ENCODE measurements at regions not wholly inside any gene's neighbourhood (a gene's known extent, or its start where the extent isn't known, plus 50 kb on each side); places are given as distances from the start of the nearest gene placed in this dataset.
"Not testable (repeated sequence)": the region's sequence is repeated elsewhere in the genome, so short reads cannot be mapped to it uniquely, and the experiment has no call there.

DNA sequence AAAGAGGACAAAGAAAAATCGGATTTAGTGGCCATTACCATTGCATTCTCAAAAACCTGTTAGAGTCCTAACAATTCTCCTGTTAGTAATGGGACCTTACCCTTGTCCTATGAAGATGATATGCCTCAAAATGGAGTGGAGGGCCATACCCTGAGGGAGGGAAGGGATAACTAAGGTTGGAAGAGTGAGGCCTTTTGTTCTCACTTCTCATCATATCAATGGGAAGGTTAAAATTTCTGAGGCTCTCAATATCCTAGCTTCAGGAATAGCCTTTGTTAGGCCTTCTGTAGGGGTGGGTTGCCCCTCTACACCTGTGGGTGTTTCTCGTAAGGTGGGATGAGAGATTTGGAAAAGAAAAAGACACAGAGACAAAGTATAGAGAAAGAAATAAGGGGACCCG lies 109.4 kb upstream of the SGIP1 start:
- H3K4me1 ChIP-seq (replicated peaks in 1 of 2); ATAC-seq (replicated peaks in 6 of 8); H3K4me3 ChIP-seq; H3K27ac ChIP-seq; in situ Hi-C loops (cut with MboI; ENCODE audit: low pct_unique_long_range_greater_than_20kb in 2 of 9, low sequenced_read_pairs in 9 of 9, unreplicated experiment in 9 of 9): not testable (repeated sequence)
- WGBS, 10 experiments = 14 to 100% (median 64%) methylated on average over 1 to 2 of the region's 3 CpGs; no CpG with 5 or more reads in 3 of the 10 experiments

GRCh38 chr1:66426239-66426853 lies 107.6 kb upstream of the SGIP1 start:
- Histone ChIP-seq H3K4me3 (no peak overlapping the region), H3K4me1 (replicated peaks in 1 of 2) (no peaks in the 10 kb centered on the region), H3K27ac (no peak overlapping the region)
- WGBS, 10 experiments = 50 to 90% (median 75%) methylated on average over 2 to 4 of the region's 4 CpGs; no CpG with 5 or more reads in 3 of the 10 experiments
- in situ Hi-C loops (cut with MboI; ENCODE audit: low pct_unique_long_range_greater_than_20kb in 2 of 9, low sequenced_read_pairs in 9 of 9, unreplicated experiment in 9 of 9) = loop anchor here in 5 of 9 experiments (25.0 kb wide), 3 partner anchors 164 to 489 kb away; no protein-coding TSS in a partner anchor
- no peak for ATAC-seq (replicated peaks in 6 of 8)

- not testable (repeated sequence) for H3K27ac ChIP-seq; ATAC-seq (replicated peaks in 6 of 8); H3K4me3 ChIP-seq; H3K4me1 ChIP-seq (replicated peaks in 1 of 2)
- in situ Hi-C loops (cut with MboI; ENCODE audit: low pct_unique_long_range_greater_than_20kb in 2 of 9, low sequenced_read_pairs in 9 of 9, unreplicated experiment in 9 of 9) = loop anchor here in 5 of 9 experiments (10.0 to 25.0 kb wide), 4 partner anchors 169 to 494 kb away; no protein-coding TSS in a partner anchor
Measured at GRCh38 chr1:66430815-66431214, 103.1 kb upstream of the SGIP1 start.

- 63 to 100% (median 80%) methylated on average over 1 to 2 of the region's 2 CpGs; no CpG with 5 or more reads in 4 of the 10 experiments for WGBS, 10 experiments
- Histone ChIP-seq H3K27ac (no peak overlapping the region), H3K4me3 (no peak overlapping the region), H3K4me1 (replicated peaks in 1 of 2) (no peaks in the 10 kb centered on the region)
- ATAC-seq (replicated peaks in 6 of 8) = no peak
- in situ Hi-C loops (cut with MboI; ENCODE audit: low pct_unique_long_range_greater_than_20kb in 2 of 9, low sequenced_read_pairs in 9 of 9, unreplicated experiment in 9 of 9) = loop anchor here in 5 of 9 experiments (10.0 to 25.0 kb wide), 4 partner anchors 170 to 495 kb away; no protein-coding TSS in a partner anchor
Measured at GRCh38 chr1:66431999-66432398, 102.0 kb upstream of the SGIP1 start.

- in situ Hi-C loops (cut with MboI; ENCODE audit: low pct_unique_long_range_greater_than_20kb in 2 of 9, low sequenced_read_pairs in 9 of 9, unreplicated experiment in 9 of 9) = loop anchor here in 5 of 9 experiments (10.0 to 25.0 kb wide), 4 partner anchors 171 to 496 kb away; no protein-coding TSS in a partner anchor
- no peak overlapping the region for H3K27ac ChIP-seq
- ATAC-seq (replicated peaks in 6 of 8) = no peak
- H3K4me3 ChIP-seq = no peak overlapping the region
- H3K4me1 ChIP-seq (replicated peaks in 1 of 2) = no peaks in the 10 kb centered on the region
Measured at GRCh38 chr1:66433611-66434010, 100.3 kb upstream of the SGIP1 start.

- Histone ChIP-seq H3K4me3 (no peak overlapping the region), H3K4me1 (replicated peaks in 1 of 2) (no peaks in the 10 kb centered on the region), H3K27ac (no peak overlapping the region)
- WGBS, 10 experiments = 0 to 93% (median 67%) methylated on average over 1 to 2 of the region's 2 CpGs; no CpG with 5 or more reads in 2 of the 10 experiments
- ATAC-seq (replicated peaks in 6 of 8) = no peak
- in situ Hi-C loops (cut with MboI; ENCODE audit: low pct_unique_long_range_greater_than_20kb in 2 of 9, low sequenced_read_pairs in 9 of 9, unreplicated experiment in 9 of 9) = loop anchor here in 5 of 9 experiments (10.0 to 25.0 kb wide), 4 partner anchors 172 to 497 kb away; no protein-coding TSS in a partner anchor
Measured at GRCh38 chr1:66434096-66434495, 99.9 kb upstream of the SGIP1 start.

DNA sequence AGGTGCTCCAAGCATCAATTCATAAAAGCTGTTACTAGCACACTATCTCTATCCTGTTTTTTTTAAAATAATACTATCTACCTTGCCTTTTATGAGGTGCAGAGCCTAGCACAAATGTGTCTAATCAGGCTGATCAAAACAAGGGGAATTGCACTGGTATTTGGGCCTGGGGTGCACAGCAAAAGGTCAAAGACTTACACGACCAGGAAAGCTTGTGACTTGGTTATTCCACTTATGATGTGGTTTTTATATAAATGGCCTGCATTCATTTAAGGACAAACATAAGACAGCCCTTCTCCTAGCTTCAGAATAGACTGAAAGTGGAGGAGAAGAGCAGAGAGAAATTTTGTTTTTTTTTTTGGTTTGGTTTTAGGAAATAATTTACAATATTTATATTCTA lies 98.4 kb upstream of the SGIP1 start:
- Histone ChIP-seq H3K27ac (no peak overlapping the region), H3K4me3 (no peak overlapping the region), H3K4me1 (replicated peaks in 1 of 2) (no peaks in the 10 kb centered on the region)
- in situ Hi-C loops (cut with MboI; ENCODE audit: low pct_unique_long_range_greater_than_20kb in 2 of 9, low sequenced_read_pairs in 9 of 9, unreplicated experiment in 9 of 9) = loop anchor here in 5 of 9 experiments (10.0 to 25.0 kb wide), 4 partner anchors 173 to 498 kb away; no protein-coding TSS in a partner anchor
- WGBS, 10 experiments = 0 to 83% (median 41%) methylated on average over 1 of the region's 1 CpG; no CpG with 5 or more reads in 4 of the 10 experiments
- ATAC-seq (replicated peaks in 6 of 8) = no peak

DNA sequence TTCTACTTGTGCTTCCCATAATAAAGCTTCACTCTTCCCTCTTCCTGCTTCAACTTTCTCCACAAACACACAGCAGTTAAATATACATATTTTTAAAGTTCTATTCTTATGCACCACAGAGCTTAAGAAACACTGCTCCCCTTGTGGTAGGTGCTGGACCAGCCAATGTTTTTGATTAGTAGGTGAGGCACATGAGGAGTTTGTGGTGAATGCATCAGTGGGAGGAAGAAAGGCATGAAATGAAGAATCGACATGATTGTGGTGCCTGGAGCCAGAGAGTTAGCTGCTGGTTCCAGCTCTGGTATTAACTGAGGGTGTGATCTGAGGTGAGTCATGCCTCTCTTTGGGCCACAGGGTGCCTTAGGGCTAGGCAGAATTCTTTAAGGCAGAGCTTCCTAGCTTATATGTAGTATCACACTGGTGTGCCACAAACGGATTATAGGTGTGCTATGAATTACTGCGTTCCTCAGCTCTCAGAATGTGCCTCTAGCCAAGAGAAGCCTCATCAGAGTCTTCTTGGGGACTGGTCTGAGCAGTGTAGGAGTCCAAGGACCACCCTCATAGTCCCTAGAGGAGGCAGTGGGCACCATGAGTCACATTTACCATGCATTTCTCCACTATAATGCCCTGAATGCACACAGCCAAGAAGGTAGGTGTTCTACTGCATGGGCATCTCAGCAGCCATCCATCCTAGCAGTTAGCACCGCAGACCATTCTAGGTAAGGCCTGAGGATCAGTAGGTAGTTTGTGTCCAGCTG lies 97.4 kb upstream of the SGIP1 start:
- 33 to 94% (median 82%) methylated on average over 1 to 4 of the region's 4 CpGs; no CpG with 5 or more reads in 4 of the 10 experiments for WGBS, 10 experiments
- no peak overlapping the region for H3K4me3 ChIP-seq
- peak in 3 of 8 experiments; percentile 78 to 97 (median 95) for ATAC-seq (replicated peaks in 6 of 8)
- in situ Hi-C loops (cut with MboI; ENCODE audit: low pct_unique_long_range_greater_than_20kb in 2 of 9, low sequenced_read_pairs in 9 of 9, unreplicated experiment in 9 of 9) = loop anchor here in 5 of 9 experiments (10.0 to 25.0 kb wide), 4 partner anchors 174 to 499 kb away; no protein-coding TSS in a partner anchor
- no peaks in the 10 kb centered on the region for H3K4me1 ChIP-seq (replicated peaks in 1 of 2)
- H3K27ac ChIP-seq = no peak overlapping the region

- WGBS, 10 experiments = 0 to 100% (median 77%) methylated on average over 1 to 2 of the region's 2 CpGs; no CpG with 5 or more reads in 1 of the 10 experiments
- Histone ChIP-seq H3K27ac (no peak overlapping the region), H3K4me1 (replicated peaks in 1 of 2) (no peaks in the 10 kb centered on the region), H3K4me3 (no peak overlapping the region)
- peak in 3 of 8 experiments; percentile 10 to 27 (median 24) for ATAC-seq (replicated peaks in 6 of 8)
- in situ Hi-C loops (cut with MboI; ENCODE audit: low pct_unique_long_range_greater_than_20kb in 2 of 9, low sequenced_read_pairs in 9 of 9, unreplicated experiment in 9 of 9) = loop anchor here in 5 of 9 experiments (10.0 to 25.0 kb wide), 4 partner anchors 175 to 500 kb away; no protein-coding TSS in a partner anchor
Measured at GRCh38 chr1:66437136-66437401, 96.9 kb upstream of the SGIP1 start.

DNA sequence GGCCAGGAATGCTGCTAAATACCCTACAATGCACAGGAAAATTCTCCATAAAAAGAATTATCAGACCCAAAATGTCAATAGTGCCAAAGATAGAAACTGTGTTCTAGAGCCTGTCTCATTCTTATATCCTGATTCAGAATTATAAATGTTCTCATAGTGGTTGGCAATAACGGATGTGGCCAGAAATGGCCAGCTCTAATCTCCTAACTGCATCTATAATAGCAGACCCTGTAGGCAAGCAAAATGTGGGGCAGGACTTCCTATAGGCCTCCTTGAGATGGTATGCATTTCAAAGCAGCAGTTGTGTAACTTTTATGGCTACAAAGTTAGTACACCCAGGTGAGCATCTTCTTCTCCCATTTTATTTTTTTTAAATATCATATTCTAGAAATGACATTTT lies 95.9 kb upstream of the SGIP1 start:
- Histone ChIP-seq H3K27ac (no peak overlapping the region), H3K4me1 (replicated peaks in 1 of 2) (no peaks in the 10 kb centered on the region), H3K4me3 (no peak overlapping the region)
- 50 to 100% (median 88%) methylated on average over 1 of the region's 1 CpG; no CpG with 5 or more reads in 2 of the 10 experiments for WGBS, 10 experiments
- no peak for ATAC-seq (replicated peaks in 6 of 8)
- in situ Hi-C loops (cut with MboI; ENCODE audit: low pct_unique_long_range_greater_than_20kb in 2 of 9, low sequenced_read_pairs in 9 of 9, unreplicated experiment in 9 of 9) = loop anchor here in 5 of 9 experiments (10.0 to 25.0 kb wide), 4 partner anchors 176 to 501 kb away; no protein-coding TSS in a partner anchor

DNA sequence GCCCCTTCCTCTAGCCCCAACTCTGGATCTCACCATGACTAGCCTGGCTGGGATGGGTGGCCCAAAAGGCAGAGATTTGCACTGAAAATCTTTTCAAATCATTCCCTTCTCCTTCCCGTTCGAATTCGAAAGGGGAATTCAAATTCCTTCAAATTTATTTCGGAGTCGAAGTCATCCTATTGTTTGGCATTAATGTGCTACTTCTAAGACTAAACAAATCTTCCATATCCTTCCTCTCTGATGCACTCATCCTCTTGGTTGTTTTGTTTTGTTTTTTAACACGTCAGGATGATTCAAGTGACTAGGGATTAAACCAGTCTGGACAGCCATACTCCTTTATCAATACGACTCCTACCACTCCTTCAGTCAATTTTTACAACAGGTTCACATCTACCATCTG lies 95.5 kb upstream of the SGIP1 start:
- ATAC-seq (replicated peaks in 6 of 8) = no peak
- Histone ChIP-seq H3K4me1 (replicated peaks in 1 of 2) (no peaks in the 10 kb centered on the region), H3K27ac (no peak overlapping the region), H3K4me3 (no peak overlapping the region)
- 74 to 95% (median 84%) methylated on average over 2 to 7 of the region's 7 CpGs for WGBS, 10 experiments
- in situ Hi-C loops (cut with MboI; ENCODE audit: low pct_unique_long_range_greater_than_20kb in 2 of 9, low sequenced_read_pairs in 9 of 9, unreplicated experiment in 9 of 9) = loop anchor here in 5 of 9 experiments (10.0 to 25.0 kb wide), 4 partner anchors 176 to 501 kb away; no protein-coding TSS in a partner anchor

DNA sequence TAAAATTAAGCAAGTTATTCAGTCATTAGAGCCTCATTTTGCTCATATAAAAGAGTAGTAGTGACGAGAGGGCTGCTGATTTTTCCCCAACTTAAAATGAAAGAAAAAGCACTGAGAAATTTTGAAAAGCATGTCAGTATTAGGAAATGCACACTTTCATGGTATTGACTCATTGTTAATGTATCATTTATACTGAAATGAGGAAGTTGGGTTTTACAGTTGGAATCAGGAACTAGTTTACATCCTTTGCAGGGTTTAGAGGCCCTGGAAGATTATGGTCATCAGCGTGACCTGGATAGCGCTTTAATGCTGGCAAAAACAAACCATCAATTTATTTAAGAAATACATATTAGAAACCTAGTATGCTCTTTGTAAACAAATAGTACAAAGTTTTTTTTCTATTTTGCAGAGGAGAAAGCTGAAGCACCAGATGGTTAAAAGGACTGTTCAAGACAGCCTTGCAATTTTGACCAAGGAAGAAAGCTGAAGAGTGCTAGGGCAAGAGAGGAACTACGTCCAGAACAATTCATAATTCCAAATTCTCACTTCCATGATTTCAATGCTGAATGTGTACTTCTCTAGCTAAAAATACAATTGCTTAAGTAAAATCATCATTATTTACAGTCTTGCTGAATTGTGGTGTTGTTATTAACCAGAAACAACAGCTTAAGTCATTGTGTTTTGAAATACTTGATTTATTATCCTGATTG lies 94.8 kb upstream of the SGIP1 start:
- Histone ChIP-seq H3K4me1 (replicated peaks in 1 of 2) (no peaks in the 10 kb centered on the region), H3K27ac (no peak overlapping the region), H3K4me3 (no peak overlapping the region)
- WGBS, 10 experiments = 45 to 96% (median 83%) methylated on average over 2 to 4 of the region's 4 CpGs
- ATAC-seq (replicated peaks in 6 of 8) = no peak
- in situ Hi-C loops (cut with MboI; ENCODE audit: low pct_unique_long_range_greater_than_20kb in 2 of 9, low sequenced_read_pairs in 9 of 9, unreplicated experiment in 9 of 9) = loop anchor here in 5 of 9 experiments (10.0 to 25.0 kb wide), 4 partner anchors 177 to 502 kb away; no protein-coding TSS in a partner anchor

All from motor neuron (in vitro differentiated cells).